ENCODE measurements at regions not wholly inside any gene's neighbourhood (a gene's known extent, or its start where the extent isn't known, plus 50 kb on each side); places are given as distances from the start of the nearest gene placed in this dataset.

- TF ChIP-seq CTCF (IDR thresholded peaks at IDR 0.05; ENCODE audit: borderline replicate concordance, extremely low read depth, low read length, poor library complexity, severe bottlenecking), result no peak
- no peak for TF ChIP-seq EZH2 (IDR thresholded peaks at IDR 0.05; ENCODE audit: borderline replicate concordance, low read depth, low read length, severe bottlenecking)
Observed at GRCh38 chr20:17859002-17859615, 109.5 kb downstream of the SNX5 start.

Measured in DND-41 (cell line).